ENCODE measurements at regions not wholly inside any gene's neighbourhood (a gene's known extent, or its start where the extent isn't known, plus 50 kb on each side); places are given as distances from the start of the nearest gene placed in this dataset.

- TF ChIP-seq CTCF (IDR thresholded peaks at IDR 0.05) (no peak), POLR2A (IDR thresholded peaks at IDR 0.05) (no peak)
Observed at GRCh38 chr9:27925815-27926214, 352.5 kb upstream of the C9orf72 start.

Measured in sigmoid colon (tissue), 3 donors.